Gastroesophageal sphincter (tissue), 3 donors: ENCODE measurements at regions not wholly inside any gene's neighbourhood (a gene's known extent, or its start where the extent isn't known, plus 50 kb on each side); places are given as distances from the start of the nearest gene placed in this dataset.

Experiments
- CTCF ChIP-seq, 4 experiments: fragments of 200-600 bp in 2 of 4; fragments of 450-650 bp in 2 of 4; sonication (generic) in 1 of 4; IDR thresholded peaks; one replicate each; pipeline ENCODE4 v1.5.1; 2017 to 2019; ENCODE audit warnings: antibody characterized with exemption in 4 of 4, mild to moderate bottlenecking in 2 of 4, moderate library complexity in 2 of 4
- EP300 ChIP-seq: sonication (generic); formaldehyde crosslinking; IDR thresholded peaks from one replicate; pipeline ENCODE4 v1.6.1; 2017; ENCODE audit warnings: antibody characterized with exemption, mild to moderate bottlenecking
- POLR2A ChIP-seq, 2 donors: fragments of 450-650 bp; IDR thresholded peaks; one replicate each; pipeline ENCODE4 v1.6.1; 2017; ENCODE audit warnings: antibody characterized with exemption in 2 of 2, mild to moderate bottlenecking in 2 of 2, moderate library complexity in 1 of 2

- no peak for TF ChIP-seq CTCF (IDR thresholded peaks at IDR 0.05)
- TF ChIP-seq POLR2A (IDR thresholded peaks at IDR 0.05): no peak
- TF ChIP-seq EP300: no peak
Measured at GRCh38 chr4:137626942-137627738, 94.8 kb upstream of the PCDH18 start.
